AG09309 (cell line): ENCODE measurements at regions not wholly inside any gene's neighbourhood (a gene's known extent, or its start where the extent isn't known, plus 50 kb on each side); places are given as distances from the start of the nearest gene placed in this dataset.

Experiments used
- DNase-seq: peaks from one replicate; pipeline ENCODE4 v3.0.0-alpha.2; 2010; ENCODE audit warnings: low read depth
- H3K4me3 ChIP-seq: 2 replicates; pipeline ENCODE4 v1.5.1; 2011; ENCODE audit warnings: mild to moderate bottlenecking, low read depth, low read length, moderate library complexity; ENCODE audit not compliant: control insufficient read depth
- TF ChIP-seq, protein P1 (sequence below): IDR thresholded peaks from 2 replicates; pipeline ENCODE4 v1.5.1; 2011; ENCODE audit warnings: mild to moderate bottlenecking, low read depth, low read length, inconsistent platforms; ENCODE audit not compliant: insufficient read depth, control insufficient read depth; ENCODE audit errors: missing control alignments

DNA sequence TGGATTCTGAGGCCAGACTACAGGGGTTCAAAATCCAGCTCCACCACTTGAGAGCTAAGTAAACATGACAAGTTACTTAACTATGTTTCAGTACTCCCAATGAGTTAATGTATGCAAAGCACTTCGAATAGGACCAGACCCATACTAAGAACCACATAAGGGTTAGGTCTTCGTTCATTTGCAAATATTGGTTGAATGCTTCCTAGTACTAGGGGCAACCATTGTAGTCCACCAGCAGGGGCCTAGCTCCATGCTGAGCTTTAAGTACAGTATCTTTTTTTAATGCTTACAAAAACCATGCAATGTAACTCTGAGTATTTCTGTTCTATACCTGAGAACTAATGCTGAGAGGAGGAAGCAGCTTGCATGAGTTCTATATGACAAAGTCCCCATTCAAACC is 80.4 kb upstream of the PDE1C start:
- no peak for DNase-seq
- TF ChIP-seq, protein P1, sequence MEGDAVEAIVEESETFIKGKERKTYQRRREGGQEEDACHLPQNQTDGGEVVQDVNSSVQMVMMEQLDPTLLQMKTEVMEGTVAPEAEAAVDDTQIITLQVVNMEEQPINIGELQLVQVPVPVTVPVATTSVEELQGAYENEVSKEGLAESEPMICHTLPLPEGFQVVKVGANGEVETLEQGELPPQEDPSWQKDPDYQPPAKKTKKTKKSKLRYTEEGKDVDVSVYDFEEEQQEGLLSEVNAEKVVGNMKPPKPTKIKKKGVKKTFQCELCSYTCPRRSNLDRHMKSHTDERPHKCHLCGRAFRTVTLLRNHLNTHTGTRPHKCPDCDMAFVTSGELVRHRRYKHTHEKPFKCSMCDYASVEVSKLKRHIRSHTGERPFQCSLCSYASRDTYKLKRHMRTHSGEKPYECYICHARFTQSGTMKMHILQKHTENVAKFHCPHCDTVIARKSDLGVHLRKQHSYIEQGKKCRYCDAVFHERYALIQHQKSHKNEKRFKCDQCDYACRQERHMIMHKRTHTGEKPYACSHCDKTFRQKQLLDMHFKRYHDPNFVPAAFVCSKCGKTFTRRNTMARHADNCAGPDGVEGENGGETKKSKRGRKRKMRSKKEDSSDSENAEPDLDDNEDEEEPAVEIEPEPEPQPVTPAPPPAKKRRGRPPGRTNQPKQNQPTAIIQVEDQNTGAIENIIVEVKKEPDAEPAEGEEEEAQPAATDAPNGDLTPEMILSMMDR = no peak
- no peak overlapping the region for H3K4me3 ChIP-seq

DNA sequence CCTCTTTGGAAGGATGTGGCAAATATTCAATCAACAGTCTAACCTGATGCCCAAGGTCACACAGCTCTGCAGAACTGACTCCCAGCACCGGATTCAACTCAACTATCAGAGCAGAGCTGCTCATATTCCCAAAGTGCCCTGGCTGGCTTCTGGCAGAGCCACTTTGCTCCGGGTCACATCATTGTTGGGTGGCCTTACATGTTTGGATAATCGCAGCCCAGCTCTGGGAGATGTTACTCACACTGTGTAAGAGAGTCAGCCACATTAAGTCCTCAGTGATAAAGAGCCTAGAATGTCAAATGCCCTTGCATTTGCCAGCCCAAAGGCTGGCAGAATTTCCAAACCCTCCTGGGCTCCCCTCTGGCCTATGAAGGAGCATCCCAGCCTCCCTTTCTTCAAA is 79.8 kb upstream of the PDE1C start:
- no peak for DNase-seq
- H3K4me3 ChIP-seq = no peak overlapping the region
- TF ChIP-seq, protein P1 = no peak

DNA sequence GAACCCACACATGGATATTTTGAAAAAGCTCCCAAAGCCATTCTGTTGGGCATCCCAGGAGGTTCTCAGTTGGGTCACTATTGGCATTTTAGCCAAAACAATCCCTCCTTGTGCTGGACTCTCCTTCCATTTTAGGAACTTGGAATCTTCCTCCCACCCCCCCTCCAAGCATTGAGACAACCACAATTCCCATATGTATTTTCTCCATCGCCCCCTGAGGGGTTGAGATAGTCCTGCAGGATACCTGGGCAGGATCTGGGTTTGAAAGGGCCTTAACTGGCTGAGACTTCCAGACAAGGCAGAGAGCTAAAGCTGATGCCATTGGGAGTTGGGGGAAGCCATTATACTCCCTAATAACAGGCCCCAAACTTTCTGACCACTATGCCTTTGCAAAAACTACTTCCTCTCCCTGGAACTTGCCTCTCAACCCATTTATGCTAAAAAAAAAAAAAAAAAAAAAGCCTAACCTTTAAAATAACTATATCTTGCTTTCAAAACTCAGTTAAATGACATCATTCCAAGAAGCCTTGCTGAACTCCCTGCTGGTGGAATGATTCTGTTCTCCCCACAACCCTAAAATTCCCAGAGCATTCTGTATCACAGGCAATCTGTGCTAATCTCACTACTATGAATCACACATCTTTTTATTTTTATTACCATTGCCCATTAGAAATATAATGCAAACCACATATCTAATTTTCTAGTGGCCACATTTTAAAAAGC is 77.5 kb upstream of the PDE1C start:
- peak; percentile 18 for DNase-seq
- TF ChIP-seq, protein P1 = no peak
- no peak overlapping the region for H3K4me3 ChIP-seq

DNA sequence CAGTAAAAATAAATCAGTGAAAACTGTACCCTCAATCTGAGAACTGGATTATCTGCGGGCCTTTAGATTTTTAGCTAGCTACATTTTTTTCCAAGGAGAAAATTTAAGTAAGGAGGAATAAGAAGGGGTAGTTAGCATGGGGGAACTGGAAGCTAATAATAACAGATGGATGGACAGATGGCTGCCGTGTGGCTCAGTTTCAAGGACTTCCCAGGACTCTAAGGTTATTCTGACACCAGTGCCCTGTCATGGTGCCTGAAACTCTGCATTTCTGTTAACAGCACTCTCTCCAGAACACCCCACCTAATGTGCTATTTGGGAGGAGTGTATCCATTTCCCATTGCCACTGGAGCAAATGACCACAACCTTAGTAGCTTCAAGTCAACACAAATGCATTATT is 75.7 kb upstream of the PDE1C start:
- H3K4me3 ChIP-seq = no peak overlapping the region
- TF ChIP-seq, protein P1 = no peak
- DNase-seq = no peak

DNA sequence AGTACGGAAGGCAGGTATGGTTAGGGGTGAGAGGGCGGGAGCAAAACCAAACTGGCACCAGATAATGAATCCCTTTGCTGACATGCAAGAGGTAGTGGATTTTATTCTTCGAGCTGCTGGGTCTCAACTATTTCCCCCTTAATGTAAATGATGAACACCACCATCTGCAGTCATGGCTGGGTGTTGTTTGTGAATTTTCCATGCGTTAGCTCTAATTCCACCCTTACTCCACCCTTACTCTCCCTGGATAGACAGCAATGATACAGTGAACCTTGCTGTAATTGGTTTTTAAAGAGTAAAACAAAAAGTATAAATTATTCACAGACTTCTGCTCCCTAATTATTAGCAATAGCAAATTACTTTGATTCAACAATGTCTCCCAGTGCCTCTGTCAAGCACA is 74.5 kb upstream of the PDE1C start:
- DNase-seq = no peak

DNA sequence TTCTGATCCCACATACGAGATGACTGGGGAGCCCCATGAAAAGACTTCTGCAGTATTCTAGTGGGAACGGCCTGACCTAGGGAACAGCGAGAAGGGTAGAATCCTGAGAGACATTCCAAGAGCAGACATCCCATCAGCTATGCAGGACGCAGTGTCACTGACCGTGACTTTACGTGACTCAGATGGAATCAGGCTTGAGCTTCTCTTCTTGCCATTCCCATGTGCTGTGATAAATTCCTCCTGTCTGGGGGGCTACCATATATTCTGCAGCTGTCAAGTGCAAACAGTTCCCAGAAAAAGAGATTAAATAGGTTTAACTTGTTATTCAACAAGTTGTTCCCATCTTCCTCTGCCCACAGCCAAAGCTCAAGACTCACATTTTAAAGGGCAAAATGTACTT is 73.1 kb upstream of the PDE1C start:
- no peak for DNase-seq
- TF ChIP-seq, protein P1 = no peak
- H3K4me3 ChIP-seq = no peak overlapping the region

More for the DNA sequence above, 74.5 kb upstream of the PDE1C start:
- no peak overlapping the region for H3K4me3 ChIP-seq
- TF ChIP-seq, protein P1 = no peak
